ENCODE measurements at regions not wholly inside any gene's neighbourhood (a gene's known extent, or its start where the extent isn't known, plus 50 kb on each side); places are given as distances from the start of the nearest gene placed in this dataset.

GRCh38 chr7:67788669-67789068 lies 792.0 kb downstream of the TYW1 start:
- H3K27me3 Mint-ChIP-seq: no peaks in the 10 kb centered on the region
- ATAC-seq (replicated peaks; ENCODE audit: extremely low read depth, poor library complexity, severe bottlenecking) (no peak), DNase-seq (ENCODE audit: low spot score in 2 of 2) (no peak)
- H3K27ac Mint-ChIP-seq (ENCODE audit: low read depth): no peak overlapping the region
- no peaks in the 10 kb centered on the region for H3K36me3 Mint-ChIP-seq (ENCODE audit: insufficient read depth)
- no peak overlapping the region for H3K4me3 Mint-ChIP-seq
- peaks cover 29% of the 10 kb centered on the region for H3K9me3 Mint-ChIP-seq
- H3K4me1 Mint-ChIP-seq: no peaks in the 10 kb centered on the region

GRCh38 chr7:67791918-67792317 lies 795.3 kb downstream of the TYW1 start:
- Mint-ChIP-seq H3K27me3 (no peaks in the 10 kb centered on the region), H3K4me3 (no peak overlapping the region), H3K36me3 (ENCODE audit: insufficient read depth) (no peaks in the 10 kb centered on the region), H3K9me3 (peaks cover 30% of the 10 kb centered on the region), H3K4me1 (no peaks in the 10 kb centered on the region), H3K27ac (ENCODE audit: low read depth) (no peak overlapping the region)
- DNase-seq (ENCODE audit: low spot score in 2 of 2) (no peak), ATAC-seq (replicated peaks; ENCODE audit: extremely low read depth, poor library complexity, severe bottlenecking) (no peak)

GRCh38 chr7:67794544-67794943 lies 797.9 kb downstream of the TYW1 start:
- Mint-ChIP-seq H3K36me3 (ENCODE audit: insufficient read depth) (no peaks in the 10 kb centered on the region), H3K4me3 (no peak overlapping the region), H3K9me3 (peaks cover 27% of the 10 kb centered on the region), H3K27me3 (no peaks in the 10 kb centered on the region), H3K4me1 (no peaks in the 10 kb centered on the region), H3K27ac (ENCODE audit: low read depth) (no peak overlapping the region)
- DNase-seq (ENCODE audit: low spot score in 2 of 2): no peak
- ATAC-seq (replicated peaks; ENCODE audit: extremely low read depth, poor library complexity, severe bottlenecking): no peak

GRCh38 chr7:67803789-67804188 lies 807.2 kb downstream of the TYW1 start:
- Mint-ChIP-seq H3K27me3 (no peaks in the 10 kb centered on the region), H3K9me3 (peaks cover 21% of the 10 kb centered on the region), H3K4me1 (no peaks in the 10 kb centered on the region), H3K4me3 (no peak overlapping the region), H3K27ac (ENCODE audit: low read depth) (no peak overlapping the region), H3K36me3 (ENCODE audit: insufficient read depth) (no peaks in the 10 kb centered on the region)
- no peak for DNase-seq (ENCODE audit: low spot score in 2 of 2)
- ATAC-seq (replicated peaks; ENCODE audit: extremely low read depth, poor library complexity, severe bottlenecking): no peak

GRCh38 chr7:67805921-67806471 lies 809.4 kb downstream of the TYW1 start:
- Mint-ChIP-seq H3K27ac (ENCODE audit: low read depth) (no peak overlapping the region), H3K27me3 (no peaks in the 10 kb centered on the region), H3K9me3 (peaks cover 10% of the 10 kb centered on the region), H3K36me3 (ENCODE audit: insufficient read depth) (no peaks in the 10 kb centered on the region), H3K4me3 (no peak overlapping the region), H3K4me1 (no peaks in the 10 kb centered on the region)
- DNase-seq (ENCODE audit: low spot score in 2 of 2) (no peak), ATAC-seq (replicated peaks; ENCODE audit: extremely low read depth, poor library complexity, severe bottlenecking) (no peak)

GRCh38 chr7:67807826-67808225 lies 811.2 kb downstream of the TYW1 start:
- no peak overlapping the region for H3K4me3 Mint-ChIP-seq
- no peaks in the 10 kb centered on the region for H3K4me1 Mint-ChIP-seq
- H3K27me3 Mint-ChIP-seq: no peaks in the 10 kb centered on the region
- H3K9me3 Mint-ChIP-seq: peaks cover 16% of the 10 kb centered on the region
- H3K36me3 Mint-ChIP-seq (ENCODE audit: insufficient read depth): no peaks in the 10 kb centered on the region
- no peak for DNase-seq (ENCODE audit: low spot score in 2 of 2)
- no peak overlapping the region for H3K27ac Mint-ChIP-seq (ENCODE audit: low read depth)
- no peak for ATAC-seq (replicated peaks; ENCODE audit: extremely low read depth, poor library complexity, severe bottlenecking)

GRCh38 chr7:67809586-67809985 lies 813.0 kb downstream of the TYW1 start:
- ATAC-seq (replicated peaks; ENCODE audit: extremely low read depth, poor library complexity, severe bottlenecking) (no peak), DNase-seq (ENCODE audit: low spot score in 2 of 2) (no peak)
- H3K27me3 Mint-ChIP-seq: no peaks in the 10 kb centered on the region
- no peak overlapping the region for H3K4me3 Mint-ChIP-seq
- H3K36me3 Mint-ChIP-seq (ENCODE audit: insufficient read depth): no peaks in the 10 kb centered on the region
- peaks cover 16% of the 10 kb centered on the region for H3K9me3 Mint-ChIP-seq
- no peak overlapping the region for H3K27ac Mint-ChIP-seq (ENCODE audit: low read depth)
- H3K4me1 Mint-ChIP-seq: no peaks in the 10 kb centered on the region

- Mint-ChIP-seq H3K9me3 (peaks cover 24% of the 10 kb centered on the region), H3K4me1 (no peaks in the 10 kb centered on the region), H3K36me3 (ENCODE audit: insufficient read depth) (no peaks in the 10 kb centered on the region), H3K27ac (ENCODE audit: low read depth) (no peak overlapping the region), H3K27me3 (no peaks in the 10 kb centered on the region), H3K4me3 (no peak overlapping the region)
- DNase-seq (ENCODE audit: low spot score in 2 of 2) (no peak), ATAC-seq (replicated peaks; ENCODE audit: extremely low read depth, poor library complexity, severe bottlenecking) (no peak)
These were observed 817.1 kb downstream of the TYW1 start for GRCh38 chr7:67813621-67814292.

- peaks cover 25% of the 10 kb centered on the region for H3K9me3 Mint-ChIP-seq
- no peak overlapping the region for H3K4me3 Mint-ChIP-seq
- no peak for DNase-seq (ENCODE audit: low spot score in 2 of 2)
These were observed 820.8 kb downstream of the TYW1 start for GRCh38 chr7:67817481-67817880.

GRCh38 chr7:67821116-67821515 lies 824.5 kb downstream of the TYW1 start:
- Mint-ChIP-seq H3K4me3 (no peak overlapping the region), H3K4me1 (no peaks in the 10 kb centered on the region), H3K27me3 (no peaks in the 10 kb centered on the region), H3K36me3 (ENCODE audit: insufficient read depth) (no peaks in the 10 kb centered on the region), H3K9me3 (peaks cover 16% of the 10 kb centered on the region), H3K27ac (ENCODE audit: low read depth) (no peak overlapping the region)
- no peak for ATAC-seq (replicated peaks; ENCODE audit: extremely low read depth, poor library complexity, severe bottlenecking)
- DNase-seq (ENCODE audit: low spot score in 2 of 2): no peak

More at GRCh38 chr7:67817481-67817880, 820.8 kb downstream of the TYW1 start:
- Mint-ChIP-seq H3K4me1 (no peaks in the 10 kb centered on the region), H3K27ac (ENCODE audit: low read depth) (no peak overlapping the region), H3K36me3 (ENCODE audit: insufficient read depth) (no peaks in the 10 kb centered on the region), H3K27me3 (no peaks in the 10 kb centered on the region)
- ATAC-seq (replicated peaks; ENCODE audit: extremely low read depth, poor library complexity, severe bottlenecking): no peak

- peaks cover 13% of the 10 kb centered on the region for H3K9me3 Mint-ChIP-seq
These were observed 826.7 kb downstream of the TYW1 start for GRCh38 chr7:67823345-67823744.

GRCh38 chr7:67825356-67825755 lies 828.7 kb downstream of the TYW1 start:
- Mint-ChIP-seq H3K4me1 (no peaks in the 10 kb centered on the region), H3K4me3 (no peak overlapping the region), H3K27ac (ENCODE audit: low read depth) (no peak overlapping the region), H3K9me3 (peaks cover 4% of the 10 kb centered on the region), H3K27me3 (no peaks in the 10 kb centered on the region), H3K36me3 (ENCODE audit: insufficient read depth) (no peaks in the 10 kb centered on the region)
- ATAC-seq (replicated peaks; ENCODE audit: extremely low read depth, poor library complexity, severe bottlenecking) (no peak), DNase-seq (ENCODE audit: low spot score in 2 of 2) (no peak)

More at GRCh38 chr7:67823345-67823744, 826.7 kb downstream of the TYW1 start:
- Mint-ChIP-seq H3K4me1 (no peaks in the 10 kb centered on the region), H3K4me3 (no peak overlapping the region), H3K36me3 (ENCODE audit: insufficient read depth) (no peaks in the 10 kb centered on the region), H3K27me3 (no peaks in the 10 kb centered on the region), H3K27ac (ENCODE audit: low read depth) (no peak overlapping the region)
- DNase-seq (ENCODE audit: low spot score in 2 of 2) (no peak), ATAC-seq (replicated peaks; ENCODE audit: extremely low read depth, poor library complexity, severe bottlenecking) (no peak)

GRCh38 chr7:67841896-67842295 lies 845.3 kb downstream of the TYW1 start:
- H3K9me3 Mint-ChIP-seq: peaks cover 3% of the 10 kb centered on the region
- H3K27me3 Mint-ChIP-seq: no peaks in the 10 kb centered on the region
- H3K4me1 Mint-ChIP-seq: no peaks in the 10 kb centered on the region
- no peak for ATAC-seq (replicated peaks; ENCODE audit: extremely low read depth, poor library complexity, severe bottlenecking)
- H3K36me3 Mint-ChIP-seq (ENCODE audit: insufficient read depth): no peaks in the 10 kb centered on the region
- H3K27ac Mint-ChIP-seq (ENCODE audit: low read depth): no peak overlapping the region
- no peak overlapping the region for H3K4me3 Mint-ChIP-seq
- no peak for DNase-seq (ENCODE audit: low spot score in 2 of 2)

Data from central memory CD8-positive, alpha-beta T cell (primary cell).